K562 (cell line): ENCODE measurements at regions not wholly inside any gene's neighbourhood (a gene's known extent, or its start where the extent isn't known, plus 50 kb on each side); places are given as distances from the start of the nearest gene placed in this dataset.

Source experiments
- ARID1B ChIP-seq: fragments of 450-650 bp; IDR thresholded peaks from 2 replicates; pipeline ENCODE4 v1.6.1; 2016; ENCODE audit warnings: antibody characterized with exemption, mild to moderate bottlenecking, inconsistent platforms
- CBFA2T2 ChIP-seq: fragments of 450-650 bp; conservative IDR thresholded peaks from 2 replicates; pipeline ENCODE4 v1.6.1; 2017; ENCODE audit warnings: mild to moderate bottlenecking
- COPS2 ChIP-seq: fragments of 450-650 bp; conservative IDR thresholded peaks from 2 replicates; pipeline ENCODE4 v1.6.1; 2016; ENCODE audit warnings: mild to moderate bottlenecking, moderate library complexity
- ELF2 ChIP-seq: fragments of 250-450 bp; sonication (Bioruptor Pico); IDR thresholded peaks from 2 replicates; pipeline ENCODE4 v1.5.0; 2021; ENCODE audit warnings: mild to moderate bottlenecking
- HNRNPK ChIP-seq: fragments of 200-400 bp; formaldehyde crosslinking; IDR thresholded peaks from one replicate; pipeline ENCODE4 v1.6.1; 2018; ENCODE audit warnings: mild to moderate bottlenecking, low read depth, low read length; ENCODE audit not compliant: poor library complexity, severe bottlenecking
- MCM3 ChIP-seq: fragments of 450-650 bp; IDR thresholded peaks from 2 replicates; pipeline ENCODE4 v1.6.1; 2016
- NCOA1 ChIP-seq: fragments of 450-650 bp; IDR thresholded peaks from 2 replicates; pipeline ENCODE4 v1.6.1; 2016; ENCODE audit warnings: low read depth
- PML ChIP-seq: IDR thresholded peaks from 2 replicates; pipeline ENCODE4 v1.6.1; 2012; ENCODE audit warnings: low read length, inconsistent platforms
- RCOR1 ChIP-seq, 2 experiments: IDR thresholded peaks; 2 replicates each; pipeline ENCODE4 v1.6.1; 2012; ENCODE audit warnings: low read depth in 2 of 2, low read length in 2 of 2, borderline replicate concordance in 1 of 2, improper control_type of control experiment in 1 of 2
- RFX1 ChIP-seq: fragments of 450-650 bp; IDR thresholded peaks from 2 replicates; pipeline ENCODE4 v1.6.1; 2016; ENCODE audit warnings: mild to moderate bottlenecking, moderate library complexity
- RFX5 ChIP-seq: IDR thresholded peaks from 2 replicates; pipeline ENCODE4 v1.6.1; 2011; ENCODE audit warnings: low read depth, mild to moderate bottlenecking, improper control_type of control experiment, low read length
- SAP30 ChIP-seq: fragments of 200-600 bp; sonication (generic); IDR thresholded peaks from 2 replicates; pipeline ENCODE4 v1.6.1; 2012; ENCODE audit warnings: borderline replicate concordance, low read depth, mild to moderate bottlenecking, moderate library complexity, low read length, control low read depth, inconsistent platforms; ENCODE audit not compliant: insufficient read depth, poor library complexity, severe bottlenecking
- SOX6 ChIP-seq: fragments of 450-650 bp; IDR thresholded peaks from 2 replicates; pipeline ENCODE4 v1.6.1; 2014; ENCODE audit warnings: mild to moderate bottlenecking
- SP2 ChIP-seq: IDR thresholded peaks from 2 replicates; pipeline ENCODE4 v1.6.1; 2011; ENCODE audit warnings: mild to moderate bottlenecking, low read depth, low read length, moderate library complexity; ENCODE audit not compliant: poor library complexity, severe bottlenecking; ENCODE audit errors: extremely low read depth
- STAG1 ChIP-seq: sonication (generic); formaldehyde crosslinking; IDR thresholded peaks from 2 replicates; pipeline ENCODE4 v1.5.0; 2020; ENCODE audit warnings: missing genetic modification reagents, borderline replicate concordance
- STAT5B ChIP-seq: fragments of 250-450 bp; sonication (Bioruptor Pico); IDR thresholded peaks from 2 replicates; pipeline ENCODE4 v1.8.0; 2021; ENCODE audit warnings: mild to moderate bottlenecking, inconsistent platforms
- TBP ChIP-seq: optimal IDR thresholded peaks from 2 replicates; pipeline ENCODE3; 2011; ENCODE audit warnings: low read depth, low read length, improper control_type of control experiment
- TEAD4 ChIP-seq, 2 experiments: sonication (generic) in 1 of 2; formaldehyde crosslinking in 1 of 2; IDR thresholded peaks; 2 replicates each; pipeline versions ENCODE4 v1.6.1 to v1.8.0; 2012 to 2022; ENCODE audit warnings: borderline replicate concordance in 1 of 2, inconsistent platforms in 1 of 2, low read length in 1 of 2, mild to moderate bottlenecking in 1 of 2, missing genetic modification reagents in 1 of 2
- ZKSCAN3 ChIP-seq: fragments of 250-450 bp; sonication (Bioruptor Pico); IDR thresholded peaks from 2 replicates; pipeline ENCODE4 v1.4.0; 2020
- ZNF140 ChIP-seq: fragments of 250-450 bp; sonication (Bioruptor Pico); IDR thresholded peaks from 2 replicates; pipeline ENCODE4 v1.8.0; 2021; ENCODE audit warnings: moderate library complexity, mild to moderate bottlenecking, inconsistent platforms
- ZNF263 ChIP-seq: sonication (generic); formaldehyde crosslinking; IDR thresholded peaks from 2 replicates; pipeline ENCODE4 v1.8.0; 2022; ENCODE audit warnings: mild to moderate bottlenecking, missing genetic modification reagents, borderline replicate concordance
- ZNF76 ChIP-seq: fragments of 250-450 bp; sonication (Bioruptor Pico); IDR thresholded peaks from 2 replicates; pipeline ENCODE4 v1.4.0; 2020; ENCODE audit warnings: mild to moderate bottlenecking, moderate library complexity, borderline replicate concordance
- TF ChIP-seq, protein P1 (sequence below), 2 experiments: fragments of 450-650 bp in 1 of 2; sonication (generic) in 1 of 2; formaldehyde crosslinking in 1 of 2; IDR thresholded peaks in 1 of 2; conservative IDR thresholded peaks in 1 of 2; 2 replicates each; pipeline versions ENCODE4 v1.6.1 to v1.8.1; 2016 to 2023; ENCODE audit warnings: mild to moderate bottlenecking in 2 of 2, moderate library complexity in 2 of 2, inconsistent platforms in 1 of 2, missing genetic modification reagents in 1 of 2
- TF ChIP-seq, protein P2 (sequence below): sonication (generic); formaldehyde crosslinking; IDR thresholded peaks from 2 replicates; pipeline ENCODE4 v1.8.0; 2022; ENCODE audit warnings: missing genetic modification reagents, mild to moderate bottlenecking, moderate library complexity, borderline replicate concordance
- TF ChIP-seq, protein P3 (sequence below): sonication (generic); formaldehyde crosslinking; IDR thresholded peaks from 2 replicates; pipeline ENCODE4 v1.8.1; 2023; ENCODE audit warnings: mild to moderate bottlenecking, missing genetic modification reagents

DNA sequence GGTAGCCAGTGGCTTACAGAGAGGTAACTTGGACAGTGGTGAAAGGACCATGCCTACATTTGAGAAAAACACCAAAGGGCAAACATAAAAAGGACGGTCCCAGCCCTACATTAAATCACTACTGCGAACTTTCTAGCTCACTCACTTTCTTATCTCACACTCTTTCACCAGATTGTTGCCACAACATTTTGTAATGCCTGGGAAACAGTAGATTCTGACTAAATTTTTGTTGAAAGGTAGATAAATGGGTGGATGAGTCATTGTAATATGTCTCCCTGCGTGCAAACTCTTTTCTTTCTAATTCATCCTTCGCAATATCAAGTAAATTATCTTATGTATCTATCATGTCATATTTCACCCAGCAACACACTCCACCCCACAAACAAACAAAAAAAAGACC lies 192.2 kb downstream of the IRS1 start (continued):
- TF ChIP-seq RCOR1 (IDR thresholded peaks at IDR 0.05; ENCODE audit: borderline replicate concordance in 1 of 2, low read depth in 2 of 2, low read length in 2 of 2) = peak in 1 of 2 experiments; percentile 48; a peak in 1 of 4 replicates
- TF ChIP-seq ELF2 (CRISPR knock-in tag) = no peak
- peak; percentile 7; the same call in 1 of the 2 replicates for TF ChIP-seq RFX1
- no peak for TF ChIP-seq COPS2
- TF ChIP-seq CBFA2T2 = 0 out of 2 replicates have a peak, but pooled peaks have one; percentile 29
- TF ChIP-seq PML = no peak
- TF ChIP-seq, protein P1, sequence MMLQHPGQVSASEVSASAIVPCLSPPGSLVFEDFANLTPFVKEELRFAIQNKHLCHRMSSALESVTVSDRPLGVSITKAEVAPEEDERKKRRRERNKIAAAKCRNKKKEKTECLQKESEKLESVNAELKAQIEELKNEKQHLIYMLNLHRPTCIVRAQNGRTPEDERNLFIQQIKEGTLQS (IDR thresholded peaks at IDR 0.05) = peak; percentile 35; the same call in 1 of the 2 replicates
- TF ChIP-seq, protein P1 (CRISPR knock-in tag; conservative IDR thresholded peaks at IDR 0.05) = no peak
- TF ChIP-seq TBP = no peak
- TF ChIP-seq, protein P2, sequence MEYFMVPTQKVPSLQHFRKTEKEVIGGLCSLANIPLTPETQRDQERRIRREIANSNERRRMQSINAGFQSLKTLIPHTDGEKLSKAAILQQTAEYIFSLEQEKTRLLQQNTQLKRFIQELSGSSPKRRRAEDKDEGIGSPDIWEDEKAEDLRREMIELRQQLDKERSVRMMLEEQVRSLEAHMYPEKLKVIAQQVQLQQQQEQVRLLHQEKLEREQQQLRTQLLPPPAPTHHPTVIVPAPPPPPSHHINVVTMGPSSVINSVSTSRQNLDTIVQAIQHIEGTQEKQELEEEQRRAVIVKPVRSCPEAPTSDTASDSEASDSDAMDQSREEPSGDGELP (CRISPR knock-in tag) = no peak
- no peak for TF ChIP-seq SAP30
- TF ChIP-seq ZKSCAN3 (CRISPR knock-in tag) = no peak
- no peak for TF ChIP-seq NCOA1
- TF ChIP-seq ARID1B = peak; percentile 30; the same call in 1 of the 2 replicates
- no peak for TF ChIP-seq SP2
- no peak for TF ChIP-seq RFX5
- TF ChIP-seq ZNF76 (CRISPR knock-in tag) = no peak
- TF ChIP-seq STAT5B (CRISPR knock-in tag) = no peak
- TF ChIP-seq TEAD4 (IDR thresholded peaks at IDR 0.05; ENCODE audit: low read length) = no peak
- no peak for TF ChIP-seq TEAD4 (CRISPR knock-in tag; IDR thresholded peaks at IDR 0.05; ENCODE audit: borderline replicate concordance)
- TF ChIP-seq ZNF140 (CRISPR knock-in tag) = no peak
- TF ChIP-seq, protein P3, sequence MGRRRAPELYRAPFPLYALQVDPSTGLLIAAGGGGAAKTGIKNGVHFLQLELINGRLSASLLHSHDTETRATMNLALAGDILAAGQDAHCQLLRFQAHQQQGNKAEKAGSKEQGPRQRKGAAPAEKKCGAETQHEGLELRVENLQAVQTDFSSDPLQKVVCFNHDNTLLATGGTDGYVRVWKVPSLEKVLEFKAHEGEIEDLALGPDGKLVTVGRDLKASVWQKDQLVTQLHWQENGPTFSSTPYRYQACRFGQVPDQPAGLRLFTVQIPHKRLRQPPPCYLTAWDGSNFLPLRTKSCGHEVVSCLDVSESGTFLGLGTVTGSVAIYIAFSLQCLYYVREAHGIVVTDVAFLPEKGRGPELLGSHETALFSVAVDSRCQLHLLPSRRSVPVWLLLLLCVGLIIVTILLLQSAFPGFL = no peak
- no peak for TF ChIP-seq MCM3
- TF ChIP-seq ZNF263 = no peak
- no peak for TF ChIP-seq STAG1
- no peak for TF ChIP-seq SOX6
- no peak for TF ChIP-seq HNRNPK
